Right hindlimb (tissue), 1 donor: ENCODE measurements at regions not wholly inside any gene's neighbourhood (a gene's known extent, or its start where the extent isn't known, plus 50 kb on each side); places are given as distances from the start of the nearest gene placed in this dataset.
"Not testable (repeated sequence)": the region's sequence is repeated elsewhere in the genome, so short reads cannot be mapped to it uniquely, and the experiment has no call there.

Source experiments
- DNase-seq: peaks from one replicate; pipeline ENCODE4 v3.0.0-alpha.2; 2018

DNA sequence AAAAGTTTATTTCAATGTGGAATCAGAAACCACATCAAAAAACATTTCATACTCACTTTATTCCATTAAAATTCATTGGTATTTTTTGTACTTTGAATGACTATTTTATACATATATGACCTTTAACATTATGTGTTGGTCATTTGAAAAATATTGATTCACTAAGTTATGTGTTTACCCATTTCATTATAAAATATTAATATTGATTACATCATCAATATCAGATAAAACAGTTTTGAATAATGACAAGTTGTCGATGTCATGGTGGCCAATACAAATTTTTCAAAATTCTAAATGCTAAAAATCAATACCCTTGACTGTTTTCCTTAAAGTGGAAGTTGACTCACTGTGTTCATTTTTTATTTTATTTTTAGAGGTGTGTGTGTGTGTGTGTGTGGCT lies 239.7 kb upstream of the ROBO1 start:
- DNase-seq, result no peak

DNA sequence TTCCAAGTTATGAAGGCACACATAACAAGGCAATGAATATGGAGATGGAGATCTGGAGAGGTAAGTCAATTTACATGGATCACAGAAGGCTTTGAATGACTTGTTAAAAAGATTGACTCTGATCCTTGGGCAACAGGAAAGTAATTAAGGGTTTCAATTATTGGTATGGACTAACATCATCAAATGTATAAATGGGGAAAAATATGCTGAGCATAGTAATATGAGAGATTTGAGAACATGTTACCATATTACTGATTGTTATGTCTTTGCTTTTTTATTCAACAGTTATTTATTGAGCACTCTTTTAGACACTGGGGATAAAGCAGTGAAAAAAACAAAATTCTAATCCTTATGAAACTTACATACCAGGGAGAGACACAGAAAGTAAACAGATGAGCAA lies 238.5 kb upstream of the ROBO1 start:
- no peak for DNase-seq

DNA sequence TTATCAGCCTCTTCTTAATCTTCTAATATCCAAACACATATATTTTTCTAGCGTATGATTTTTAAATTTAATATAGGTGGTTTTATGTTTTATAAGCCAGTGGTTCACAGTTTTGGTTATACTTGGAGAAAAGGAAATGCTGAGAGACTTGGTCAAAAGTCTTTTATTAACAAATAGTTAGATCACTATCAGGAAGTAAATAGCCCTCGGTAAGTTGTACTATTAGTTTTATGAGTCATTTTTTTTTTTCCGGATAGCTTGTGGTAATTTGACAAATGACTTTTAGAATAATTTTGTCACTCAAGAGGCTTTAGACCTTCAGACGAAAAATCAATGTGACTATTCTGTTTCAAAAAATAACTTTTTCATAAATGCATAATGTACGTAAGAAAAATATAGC lies 232.2 kb upstream of the ROBO1 start:
- no peak for DNase-seq

- DNase-seq, result no peak
These were observed 226.6 kb upstream of the ROBO1 start for GRCh38 chr3:79994397-79994796.

- DNase-seq, result no peak
These were observed 218.5 kb upstream of the ROBO1 start for GRCh38 chr3:79986338-79986737.

GRCh38 chr3:79985816-79986215 lies 218.0 kb upstream of the ROBO1 start:
- DNase-seq, result no peak

GRCh38 chr3:79983118-79983517 lies 215.3 kb upstream of the ROBO1 start:
- no peak for DNase-seq

DNA sequence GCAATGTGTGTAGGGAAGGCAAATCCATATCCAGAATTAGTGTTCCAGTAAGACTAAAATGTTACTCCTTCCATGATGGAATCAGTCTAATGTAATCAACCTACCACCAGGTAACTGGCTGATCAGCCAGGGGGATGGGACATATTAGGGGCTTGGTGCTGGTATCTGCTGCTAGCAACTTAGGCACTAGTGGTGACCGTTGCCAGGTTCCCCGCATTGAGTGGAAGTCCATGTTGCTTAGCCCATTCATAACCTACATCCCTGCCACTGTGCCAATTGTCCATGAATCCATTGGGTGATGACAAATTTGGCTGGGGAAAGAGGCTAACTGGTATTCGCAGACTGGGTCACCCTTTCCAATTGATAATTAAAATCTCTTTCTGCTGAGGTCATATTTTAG lies 212.2 kb upstream of the ROBO1 start:
- no peak for DNase-seq

- DNase-seq, result no peak
These were observed 208.7 kb upstream of the ROBO1 start for GRCh38 chr3:79976466-79976865.

DNA sequence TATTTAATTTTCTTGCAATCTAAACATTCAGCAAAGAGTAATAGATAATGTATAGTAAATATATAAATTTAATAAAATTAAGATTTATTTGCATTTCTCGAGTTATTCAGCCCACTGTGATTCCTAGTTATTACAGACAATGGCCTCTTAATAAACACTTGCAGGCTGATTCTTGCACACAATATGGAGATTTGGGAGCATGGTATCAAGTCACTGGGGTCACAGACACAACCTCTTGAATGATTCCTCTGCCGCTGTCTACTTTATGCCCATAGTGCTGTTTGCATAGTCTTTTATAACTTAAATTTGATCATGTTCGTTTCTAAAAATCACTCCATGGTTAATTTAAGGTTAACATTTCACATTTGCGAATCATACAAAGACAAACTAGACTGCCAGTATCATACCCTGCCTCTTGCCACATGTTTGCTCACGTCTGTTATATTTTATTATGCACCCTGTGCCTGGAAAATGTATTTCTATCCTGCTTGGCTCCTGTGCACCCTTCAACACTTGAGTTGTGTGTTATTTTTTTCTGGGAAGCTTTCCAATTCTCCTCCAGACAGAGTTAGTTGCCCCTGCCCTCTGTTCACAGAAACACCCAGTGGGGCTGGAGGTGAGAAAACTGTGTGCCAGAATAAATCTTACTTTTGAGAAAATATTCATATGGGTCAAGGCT lies 206.3 kb upstream of the ROBO1 start:
- DNase-seq, result no peak

DNA sequence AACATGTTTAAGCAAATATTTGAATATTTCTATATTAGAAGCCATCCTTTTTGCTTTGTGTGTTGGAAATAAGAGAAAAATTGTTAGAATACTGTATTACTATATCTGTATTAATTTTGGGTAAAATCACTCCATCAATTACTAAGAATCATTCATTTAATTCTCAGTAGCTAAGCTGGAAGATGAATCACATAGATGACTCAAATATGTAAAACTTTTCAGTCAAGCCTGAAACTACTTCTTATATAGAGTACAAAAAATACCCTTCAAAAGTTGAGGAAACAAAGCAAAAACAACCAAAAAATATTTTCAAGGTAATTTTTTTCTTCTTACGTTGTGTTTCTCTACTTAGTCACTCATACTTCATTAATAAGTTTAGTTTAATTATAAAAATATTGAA lies 205.7 kb upstream of the ROBO1 start:
- no peak for DNase-seq

DNA sequence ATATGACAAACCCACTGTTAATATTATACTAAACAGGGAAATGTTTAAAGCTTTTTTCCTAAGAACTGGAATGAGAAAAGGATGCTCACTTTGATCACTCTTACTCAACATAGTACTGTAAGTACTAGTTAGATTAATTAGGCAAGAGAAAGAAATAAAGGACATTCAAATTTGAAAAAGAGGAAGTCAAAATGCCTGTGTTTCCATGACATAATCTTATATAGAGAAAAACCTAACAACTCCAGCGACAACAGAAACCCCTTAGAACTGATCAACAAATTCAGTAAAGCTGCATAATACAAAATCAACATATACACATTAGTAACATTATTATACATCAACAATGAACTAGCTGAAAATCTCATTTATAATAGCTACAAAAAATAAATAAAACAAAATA lies 200.6 kb upstream of the ROBO1 start:
- no peak for DNase-seq

DNA sequence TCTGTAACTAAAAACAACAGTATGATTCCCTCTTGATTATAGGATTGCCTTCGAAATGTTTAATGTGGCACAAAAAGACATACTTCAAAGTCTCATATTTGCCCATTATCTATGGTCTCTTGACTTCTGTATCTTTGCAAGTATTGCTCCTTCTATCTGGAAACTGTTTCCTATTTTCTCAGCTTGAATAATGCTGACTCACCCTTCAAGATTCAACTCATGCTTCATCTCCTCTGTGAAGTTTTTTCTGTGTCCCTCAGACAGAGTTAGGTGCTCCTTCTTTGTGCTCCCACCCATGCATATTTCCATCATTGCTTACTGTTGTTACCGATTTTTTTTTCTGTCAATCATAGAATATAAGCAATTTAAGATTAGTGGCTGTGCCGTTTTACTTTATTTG lies 192.8 kb upstream of the ROBO1 start:
- no peak for DNase-seq

DNA sequence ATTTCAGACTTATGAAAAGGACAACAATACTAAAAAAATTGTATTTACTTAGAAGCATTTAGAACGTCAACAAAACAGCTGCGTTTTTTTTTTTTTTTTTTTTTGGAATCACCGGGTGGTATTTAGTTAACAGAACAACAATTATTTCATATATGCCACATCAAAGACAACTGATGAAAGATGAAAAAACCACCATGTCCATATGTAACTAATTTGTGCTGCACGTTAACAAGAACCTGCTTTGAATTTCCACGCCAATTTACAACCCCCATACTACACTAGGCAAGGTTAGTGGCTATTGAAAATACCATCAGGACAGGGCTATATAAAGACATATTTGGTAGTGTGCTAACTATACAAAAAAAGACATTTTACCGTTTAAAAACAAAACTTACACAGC lies 189.3 kb upstream of the ROBO1 start:
- no peak for DNase-seq

DNA sequence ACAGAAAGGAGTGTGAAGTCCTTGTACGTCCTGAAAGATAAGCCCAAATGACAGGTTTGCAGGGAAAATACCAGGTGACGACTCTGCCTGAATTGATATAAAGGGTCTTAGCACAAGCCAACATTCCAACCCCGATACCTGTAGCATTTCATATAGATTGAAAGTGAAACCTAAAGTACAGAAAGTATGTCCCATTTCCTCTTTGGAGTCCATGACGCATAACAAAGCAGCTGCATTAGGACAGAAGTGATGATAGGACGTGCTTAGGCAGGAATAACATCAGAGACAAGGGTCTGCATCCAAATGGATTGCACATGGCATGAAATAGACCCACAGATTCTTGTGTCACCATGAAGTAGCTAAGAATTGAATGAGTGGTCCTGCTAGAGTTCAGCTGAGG lies 187.0 kb upstream of the ROBO1 start:
- DNase-seq, result no peak

- no peak for DNase-seq
These were observed 185.8 kb upstream of the ROBO1 start for GRCh38 chr3:79953591-79954101.

- not testable (repeated sequence) for DNase-seq
These were observed 183.6 kb upstream of the ROBO1 start for GRCh38 chr3:79951426-79951825.

DNA sequence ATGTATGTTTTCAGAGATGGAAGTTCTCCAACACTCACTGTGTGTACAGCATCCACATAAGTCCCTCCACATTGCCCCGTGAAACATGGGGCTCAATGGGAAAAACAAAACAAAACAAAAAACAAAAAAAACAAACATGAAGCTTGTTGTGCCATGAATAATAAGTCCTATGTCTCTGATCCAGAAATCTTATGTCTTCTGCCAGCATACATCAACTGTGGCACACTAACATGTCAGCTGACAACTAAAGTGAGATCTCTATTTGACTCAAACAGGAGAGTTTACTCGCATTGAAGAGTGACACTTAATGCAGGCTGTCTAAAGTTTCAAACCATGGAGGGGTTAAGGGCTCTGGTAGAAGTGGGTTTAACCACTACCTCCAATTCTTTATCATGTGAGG lies 180.2 kb upstream of the ROBO1 start:
- no peak for DNase-seq

DNA sequence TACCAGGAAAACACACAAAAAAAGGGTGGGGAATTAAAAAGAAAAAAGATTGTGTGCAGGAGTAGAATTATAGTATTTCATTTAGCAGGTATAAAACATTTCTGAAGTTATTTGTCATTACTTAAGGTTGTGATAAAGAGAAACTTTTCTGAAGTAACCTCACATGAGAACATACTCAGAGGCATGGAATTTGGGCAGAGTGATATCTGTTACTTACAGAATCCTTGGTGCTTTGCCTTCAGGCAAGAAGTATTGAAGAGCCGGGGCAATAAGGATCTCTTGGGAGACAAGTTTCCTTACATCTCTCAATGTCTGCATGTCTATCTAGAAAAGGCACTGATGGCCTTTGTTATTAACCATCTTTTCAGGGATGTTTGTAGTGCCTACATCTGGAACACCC lies 179.7 kb upstream of the ROBO1 start:
- DNase-seq, result no peak

DNA sequence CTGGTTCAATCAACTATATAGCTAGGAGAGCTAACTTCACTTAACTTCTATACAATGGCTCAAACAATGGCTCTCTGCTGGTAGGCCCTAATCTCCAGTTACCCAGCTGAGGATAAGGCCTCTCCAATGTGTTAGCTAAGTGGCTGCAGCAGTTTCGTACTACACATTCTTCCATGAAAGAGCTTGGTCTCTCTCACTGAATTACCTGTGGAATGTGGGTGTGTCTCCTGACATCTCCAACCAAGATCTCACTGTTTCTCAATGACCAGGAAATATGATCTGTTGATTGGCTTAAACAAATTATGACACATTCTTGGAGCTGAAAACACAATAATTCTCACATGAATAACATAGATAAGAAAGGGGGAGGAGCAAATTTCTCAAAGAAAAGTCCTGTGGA lies 169.8 kb upstream of the ROBO1 start:
- DNase-seq, result no peak

GRCh38 chr3:79930196-79930595 lies 162.4 kb upstream of the ROBO1 start:
- no peak for DNase-seq

DNA sequence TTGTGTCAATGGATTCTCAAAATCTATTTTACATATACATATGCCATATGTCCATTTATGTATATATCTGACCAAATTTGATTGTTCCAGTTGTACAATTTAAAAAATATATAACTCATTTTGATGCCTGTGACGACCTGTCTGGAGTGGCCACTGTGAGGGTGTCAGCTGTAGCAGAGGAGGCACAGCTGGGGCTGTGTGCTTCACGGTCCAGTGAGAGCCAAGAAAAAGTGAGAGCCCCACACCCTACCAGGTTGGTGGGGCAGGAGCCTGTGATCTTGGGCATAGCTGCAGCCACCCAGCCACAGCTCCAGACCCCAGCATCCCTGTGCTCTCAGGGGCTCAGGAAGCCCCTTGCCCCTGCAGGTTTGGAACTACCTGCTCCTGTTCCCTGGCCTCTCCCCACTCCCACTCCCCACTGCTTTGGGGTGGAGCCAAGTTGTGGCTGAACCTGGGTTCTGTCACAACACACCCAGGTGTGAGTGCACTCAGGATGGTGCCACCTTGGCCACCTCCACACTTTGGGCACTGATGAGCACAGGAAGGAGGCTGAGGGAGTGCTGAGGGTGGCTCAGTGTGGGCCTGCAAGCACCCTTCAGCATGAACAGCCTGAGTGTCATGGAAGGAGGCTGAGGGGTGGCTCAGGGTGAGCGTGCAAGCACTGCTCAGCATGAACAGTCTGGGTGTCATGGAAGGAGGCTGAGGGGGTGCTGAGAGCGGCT lies 161.1 kb upstream of the ROBO1 start:
- no peak for DNase-seq

DNA sequence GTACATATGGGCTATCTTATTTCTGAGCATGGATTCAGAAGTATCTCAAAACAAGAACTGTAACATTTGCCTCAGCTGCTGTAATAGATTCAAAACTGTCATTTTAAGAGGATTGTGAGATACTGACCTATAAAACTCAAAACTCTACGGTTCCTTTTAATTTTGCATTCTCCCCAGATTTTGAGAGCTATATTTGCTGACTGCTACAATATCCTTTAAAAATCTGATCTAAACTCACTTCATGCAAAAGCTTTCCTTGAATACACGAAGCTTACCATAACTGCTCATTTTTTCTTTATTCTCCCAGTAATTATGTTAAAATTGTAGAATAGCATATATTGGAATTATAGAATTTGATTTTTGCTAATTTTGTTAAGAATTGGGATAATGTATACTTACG lies 158.7 kb upstream of the ROBO1 start:
- DNase-seq, result no peak

GRCh38 chr3:79922633-79923032 lies 154.8 kb upstream of the ROBO1 start:
- no peak for DNase-seq

- DNase-seq, result no peak
These were observed 149.8 kb upstream of the ROBO1 start for GRCh38 chr3:79917561-79917960.
